ENCODE measurements at regions not wholly inside any gene's neighbourhood (a gene's known extent, or its start where the extent isn't known, plus 50 kb on each side); places are given as distances from the start of the nearest gene placed in this dataset.

DNA sequence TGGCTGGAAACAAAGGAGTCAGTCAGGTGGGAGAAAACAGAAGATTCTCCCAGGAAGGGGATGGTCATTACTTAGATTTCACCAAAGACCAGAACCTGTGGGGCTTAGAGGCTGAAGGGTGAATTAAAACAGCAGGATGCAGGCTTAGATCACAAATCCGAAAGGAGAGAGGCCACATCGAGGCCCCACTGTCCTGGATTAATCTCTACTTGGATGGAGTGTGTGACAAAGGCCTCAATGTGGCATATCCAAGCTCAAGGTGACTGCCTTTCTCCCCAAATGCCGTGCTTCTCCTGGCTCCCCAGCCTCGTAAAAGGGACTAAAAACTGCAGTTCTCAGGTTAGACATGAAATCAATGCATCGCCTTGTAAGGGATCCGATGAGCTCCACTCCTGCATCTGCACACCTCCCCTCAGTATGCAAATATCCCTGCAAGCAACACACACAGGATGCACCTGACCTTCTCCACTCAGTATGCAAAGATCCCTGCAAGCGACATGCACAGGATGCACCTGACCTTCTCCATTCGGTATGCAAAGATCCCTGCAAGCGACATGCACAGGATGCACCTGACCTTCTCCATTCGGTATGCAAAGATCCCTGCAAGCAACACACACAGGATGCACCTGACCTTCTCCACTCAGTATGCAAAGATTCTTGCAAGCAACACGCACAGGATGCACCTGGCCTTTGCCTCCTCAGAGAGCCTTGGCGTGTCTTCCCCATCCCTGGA lies 447.4 kb downstream of the BRD1 start:
- TF ChIP-seq, protein P1, sequence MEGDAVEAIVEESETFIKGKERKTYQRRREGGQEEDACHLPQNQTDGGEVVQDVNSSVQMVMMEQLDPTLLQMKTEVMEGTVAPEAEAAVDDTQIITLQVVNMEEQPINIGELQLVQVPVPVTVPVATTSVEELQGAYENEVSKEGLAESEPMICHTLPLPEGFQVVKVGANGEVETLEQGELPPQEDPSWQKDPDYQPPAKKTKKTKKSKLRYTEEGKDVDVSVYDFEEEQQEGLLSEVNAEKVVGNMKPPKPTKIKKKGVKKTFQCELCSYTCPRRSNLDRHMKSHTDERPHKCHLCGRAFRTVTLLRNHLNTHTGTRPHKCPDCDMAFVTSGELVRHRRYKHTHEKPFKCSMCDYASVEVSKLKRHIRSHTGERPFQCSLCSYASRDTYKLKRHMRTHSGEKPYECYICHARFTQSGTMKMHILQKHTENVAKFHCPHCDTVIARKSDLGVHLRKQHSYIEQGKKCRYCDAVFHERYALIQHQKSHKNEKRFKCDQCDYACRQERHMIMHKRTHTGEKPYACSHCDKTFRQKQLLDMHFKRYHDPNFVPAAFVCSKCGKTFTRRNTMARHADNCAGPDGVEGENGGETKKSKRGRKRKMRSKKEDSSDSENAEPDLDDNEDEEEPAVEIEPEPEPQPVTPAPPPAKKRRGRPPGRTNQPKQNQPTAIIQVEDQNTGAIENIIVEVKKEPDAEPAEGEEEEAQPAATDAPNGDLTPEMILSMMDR (IDR thresholded peaks at IDR 0.05; ENCODE audit: insufficient read depth, low read length, poor library complexity, severe bottlenecking), result no peak
- no peak for TF ChIP-seq EZH2phosphoT487 (conservative IDR thresholded peaks at IDR 0.05; ENCODE audit: low read length)
